OCI-LY7 (cell line): ENCODE measurements at regions not wholly inside any gene's neighbourhood (a gene's known extent, or its start where the extent isn't known, plus 50 kb on each side); places are given as distances from the start of the nearest gene placed in this dataset.

Experiments
- EZH2phosphoT487 ChIP-seq: fragments of 200-600 bp; sonication (generic); IDR thresholded peaks from 2 replicates; pipeline ENCODE4 v1.6.1; 2018; ENCODE audit warnings: low read depth, borderline replicate concordance, mild to moderate bottlenecking, mixed run types, antibody characterized with exemption, low read length, moderate library complexity, mixed read lengths
- TF ChIP-seq, protein P1 (sequence below): fragments of 200-600 bp; sonication (generic); conservative IDR thresholded peaks from 2 replicates; pipeline ENCODE4 v1.5.1; 2014; ENCODE audit warnings: mild to moderate bottlenecking, antibody characterized with exemption, low read length, moderate library complexity, mixed read lengths

DNA sequence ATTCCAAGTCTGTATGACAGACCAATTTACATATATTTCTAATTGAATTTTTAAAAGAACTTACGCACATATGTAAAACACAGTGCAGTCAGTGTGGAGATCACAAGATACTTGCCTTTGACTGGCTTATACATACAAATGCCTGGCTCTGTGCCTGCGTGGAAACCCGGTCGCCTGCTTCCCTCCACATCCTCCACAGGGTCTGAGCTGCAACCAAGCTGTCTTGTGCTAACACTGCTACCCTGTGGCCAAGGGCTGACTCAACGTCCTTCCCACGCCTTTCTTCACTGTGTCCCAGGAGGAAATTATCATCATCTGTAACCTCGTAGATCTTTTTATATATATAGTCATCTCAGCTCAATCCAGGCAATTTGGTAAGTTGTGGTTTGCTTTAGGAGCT is 117.0 kb downstream of the WNT7A start:
- TF ChIP-seq, protein P1, sequence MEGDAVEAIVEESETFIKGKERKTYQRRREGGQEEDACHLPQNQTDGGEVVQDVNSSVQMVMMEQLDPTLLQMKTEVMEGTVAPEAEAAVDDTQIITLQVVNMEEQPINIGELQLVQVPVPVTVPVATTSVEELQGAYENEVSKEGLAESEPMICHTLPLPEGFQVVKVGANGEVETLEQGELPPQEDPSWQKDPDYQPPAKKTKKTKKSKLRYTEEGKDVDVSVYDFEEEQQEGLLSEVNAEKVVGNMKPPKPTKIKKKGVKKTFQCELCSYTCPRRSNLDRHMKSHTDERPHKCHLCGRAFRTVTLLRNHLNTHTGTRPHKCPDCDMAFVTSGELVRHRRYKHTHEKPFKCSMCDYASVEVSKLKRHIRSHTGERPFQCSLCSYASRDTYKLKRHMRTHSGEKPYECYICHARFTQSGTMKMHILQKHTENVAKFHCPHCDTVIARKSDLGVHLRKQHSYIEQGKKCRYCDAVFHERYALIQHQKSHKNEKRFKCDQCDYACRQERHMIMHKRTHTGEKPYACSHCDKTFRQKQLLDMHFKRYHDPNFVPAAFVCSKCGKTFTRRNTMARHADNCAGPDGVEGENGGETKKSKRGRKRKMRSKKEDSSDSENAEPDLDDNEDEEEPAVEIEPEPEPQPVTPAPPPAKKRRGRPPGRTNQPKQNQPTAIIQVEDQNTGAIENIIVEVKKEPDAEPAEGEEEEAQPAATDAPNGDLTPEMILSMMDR: peak; percentile 29; the same call in 1 of the 2 replicates
- TF ChIP-seq EZH2phosphoT487: no peak
